Subcutaneous abdominal adipose tissue (tissue), 5 donors: ENCODE measurements at regions not wholly inside any gene's neighbourhood (a gene's known extent, or its start where the extent isn't known, plus 50 kb on each side); places are given as distances from the start of the nearest gene placed in this dataset.

Experiments used
- H3K27ac ChIP-seq: one replicate; pipeline ENCODE4 v1.7.0; 2013; ENCODE audit warnings: low read depth, mild to moderate bottlenecking, inconsistent platforms, low read length, moderate library complexity
- H3K27me3 ChIP-seq, 5 donors: one replicate each; pipeline ENCODE4 v1.7.0; 2013; ENCODE audit warnings: low read length in 5 of 5, inconsistent platforms in 1 of 5; ENCODE audit not compliant: control insufficient read depth in 5 of 5, insufficient read depth in 4 of 5
- H3K36me3 ChIP-seq, 5 donors: one replicate each; pipeline ENCODE4 v1.7.0; 2013; ENCODE audit warnings: low read length in 5 of 5; ENCODE audit not compliant: control insufficient read depth in 5 of 5, insufficient read depth in 5 of 5
- H3K4me1 ChIP-seq, 5 donors: one replicate each; pipeline ENCODE4 v1.7.0; 2013; ENCODE audit warnings: low read length in 5 of 5, mild to moderate bottlenecking in 3 of 5, moderate library complexity in 1 of 5; ENCODE audit not compliant: control insufficient read depth in 5 of 5, insufficient read depth in 5 of 5
- H3K4me3 ChIP-seq, 5 donors: one replicate each; pipeline ENCODE4 v1.7.0; 2013; ENCODE audit warnings: low read length in 5 of 5, low read depth in 1 of 5
- H3K9ac ChIP-seq, 5 donors: one replicate each; pipeline ENCODE4 v1.7.0; 2013; ENCODE audit warnings: low read length in 5 of 5, mild to moderate bottlenecking in 4 of 5, moderate library complexity in 3 of 5
- H3K9me3 ChIP-seq, 5 donors: one replicate each; pipeline ENCODE4 v1.7.0; 2013; ENCODE audit warnings: low read length in 5 of 5; ENCODE audit not compliant: control insufficient read depth in 5 of 5
- donor health status: healthy.
- donor health status: healthy.
- donor health status: healthy.
- donor health status: healthy.
- donor health status: healthy.

DNA sequence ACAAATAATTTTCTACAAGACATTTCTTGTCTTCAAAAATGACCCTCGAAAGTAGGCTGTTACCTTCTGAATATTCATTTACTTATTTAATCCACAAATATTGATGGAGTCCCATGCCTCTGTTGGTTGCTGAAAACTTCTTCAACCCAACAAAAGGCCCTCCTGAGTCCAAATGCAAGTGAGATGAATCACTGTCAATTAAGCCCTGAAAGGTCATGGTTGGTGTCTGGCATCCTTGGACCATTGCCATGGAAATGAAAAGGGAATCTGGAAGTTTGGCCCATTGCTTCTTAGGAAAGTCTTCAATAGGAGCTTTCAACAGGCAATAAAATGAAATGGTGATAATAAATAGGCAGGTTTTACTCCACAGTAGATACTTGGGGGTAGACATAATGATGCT, 364.7 kb upstream of the DYNLRB2 start:
- Histone ChIP-seq H3K9me3 (no peaks in the 10 kb centered on the region), H3K9ac (no peak overlapping the region), H3K4me1 (peaks cover 0 to 9% (median 4%) of the 10 kb centered on the region in 5 donors), H3K36me3 (no peaks in the 10 kb centered on the region), H3K27me3 (no peaks in the 10 kb centered on the region), H3K27ac (no peak overlapping the region), H3K4me3 (no peak overlapping the region)

DNA sequence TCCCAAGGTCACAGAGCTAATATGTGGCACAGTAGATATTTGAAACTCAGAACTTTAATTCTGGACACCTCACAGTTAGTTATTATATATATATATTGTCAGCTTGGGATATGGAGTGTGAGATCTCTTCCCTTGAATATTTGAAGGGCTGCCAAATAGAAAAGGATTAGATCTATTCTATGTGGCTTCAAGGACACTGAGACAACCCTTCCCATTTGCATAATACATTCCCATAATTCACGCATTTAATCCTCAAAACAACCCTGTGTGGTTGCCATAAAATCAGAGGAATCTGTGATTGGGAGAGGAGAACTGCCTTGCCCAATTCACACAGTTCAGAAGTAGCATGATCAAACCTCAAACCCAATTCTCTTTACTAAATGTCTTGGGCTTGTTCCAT, 365.8 kb upstream of the DYNLRB2 start:
- Histone ChIP-seq H3K4me3 (no peak overlapping the region), H3K27me3 (no peaks in the 10 kb centered on the region), H3K36me3 (no peaks in the 10 kb centered on the region), H3K4me1 (peaks cover 0 to 9% (median 4%) of the 10 kb centered on the region in 5 donors), H3K9me3 (no peaks in the 10 kb centered on the region), H3K9ac (no peak overlapping the region), H3K27ac (no peak overlapping the region)

DNA sequence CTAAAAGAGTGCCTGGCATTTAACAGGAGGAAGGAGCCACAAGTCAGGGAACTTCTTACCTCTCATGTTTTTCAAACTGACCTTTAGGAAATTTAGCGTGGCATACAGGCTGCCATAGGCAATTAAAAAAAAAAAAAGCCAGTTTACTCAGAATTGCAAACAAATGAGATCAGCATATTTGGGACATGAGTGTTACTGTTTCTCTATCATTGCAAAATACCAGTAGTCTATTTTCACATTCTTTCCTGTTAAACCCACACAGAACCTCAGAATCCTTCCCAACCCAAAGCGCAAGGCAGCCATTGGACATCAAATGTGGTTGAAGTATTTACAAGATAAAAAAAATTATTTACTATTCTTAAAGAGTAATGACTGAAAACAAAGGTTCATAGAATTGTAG, 366.4 kb upstream of the DYNLRB2 start:
- Histone ChIP-seq H3K9me3 (no peaks in the 10 kb centered on the region), H3K27me3 (no peaks in the 10 kb centered on the region), H3K4me1 (peaks cover 0 to 9% (median 4%) of the 10 kb centered on the region in 5 donors), H3K27ac (no peak overlapping the region), H3K36me3 (no peaks in the 10 kb centered on the region), H3K4me3 (no peak overlapping the region), H3K9ac (no peak overlapping the region)

DNA sequence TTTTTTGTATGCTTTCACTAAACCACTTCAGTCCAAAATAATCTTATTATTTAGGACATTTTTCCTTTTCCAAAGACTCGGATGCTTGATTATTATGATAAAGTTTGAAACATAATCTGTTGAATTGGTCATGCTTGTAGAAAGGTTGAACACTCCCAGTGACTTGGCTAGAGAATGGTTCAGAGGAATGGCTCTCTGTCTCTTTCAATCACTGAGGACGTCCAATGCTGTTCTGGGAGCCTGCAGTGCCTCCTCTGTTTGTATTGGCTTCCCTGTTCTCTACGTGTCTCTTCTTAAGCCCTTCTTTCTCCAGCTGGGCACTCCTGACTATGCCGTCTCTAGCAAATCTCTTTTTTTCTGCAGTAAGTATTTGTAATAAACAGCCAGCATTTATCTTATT, 369.0 kb upstream of the DYNLRB2 start:
- no peaks in the 10 kb centered on the region for H3K36me3 ChIP-seq
- no peaks in the 10 kb centered on the region for H3K9me3 ChIP-seq

DNA sequence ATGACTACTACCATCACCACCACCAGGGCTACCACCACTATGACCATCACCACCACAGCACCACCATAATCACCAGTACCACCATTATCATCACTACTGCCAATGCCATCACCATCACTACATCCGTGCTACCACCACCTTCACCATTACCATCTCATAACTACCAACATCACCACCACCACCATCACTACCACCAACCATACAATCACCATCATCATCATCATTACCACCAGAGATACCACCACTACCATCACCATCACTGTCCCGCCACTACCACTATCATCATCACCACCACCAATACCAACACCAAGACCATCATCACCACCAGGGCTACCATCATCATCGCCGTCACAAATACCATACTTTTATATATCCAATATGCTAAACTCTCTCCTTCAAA, 369.6 kb upstream of the DYNLRB2 start:
- no peaks in the 10 kb centered on the region for H3K36me3 ChIP-seq
- H3K27ac ChIP-seq, result no peak overlapping the region
- H3K4me1 ChIP-seq, result peaks cover under 1 to 9% (median 4%) of the 10 kb centered on the region in 5 donors
- no peaks in the 10 kb centered on the region for H3K27me3 ChIP-seq
- H3K9ac ChIP-seq, result no peak overlapping the region
- H3K4me3 ChIP-seq, result no peak overlapping the region
- H3K9me3 ChIP-seq, result peaks cover 0 to 2% (median under 1%) of the 10 kb centered on the region in 5 donors

More for the DNA sequence above, 369.0 kb upstream of the DYNLRB2 start:
- no peak overlapping the region for H3K4me3 ChIP-seq
- H3K27ac ChIP-seq, result no peak overlapping the region
- H3K4me1 ChIP-seq, result peaks cover 0 to 9% (median 4%) of the 10 kb centered on the region in 5 donors
- H3K9ac ChIP-seq, result no peak overlapping the region
- H3K27me3 ChIP-seq, result no peaks in the 10 kb centered on the region

DNA sequence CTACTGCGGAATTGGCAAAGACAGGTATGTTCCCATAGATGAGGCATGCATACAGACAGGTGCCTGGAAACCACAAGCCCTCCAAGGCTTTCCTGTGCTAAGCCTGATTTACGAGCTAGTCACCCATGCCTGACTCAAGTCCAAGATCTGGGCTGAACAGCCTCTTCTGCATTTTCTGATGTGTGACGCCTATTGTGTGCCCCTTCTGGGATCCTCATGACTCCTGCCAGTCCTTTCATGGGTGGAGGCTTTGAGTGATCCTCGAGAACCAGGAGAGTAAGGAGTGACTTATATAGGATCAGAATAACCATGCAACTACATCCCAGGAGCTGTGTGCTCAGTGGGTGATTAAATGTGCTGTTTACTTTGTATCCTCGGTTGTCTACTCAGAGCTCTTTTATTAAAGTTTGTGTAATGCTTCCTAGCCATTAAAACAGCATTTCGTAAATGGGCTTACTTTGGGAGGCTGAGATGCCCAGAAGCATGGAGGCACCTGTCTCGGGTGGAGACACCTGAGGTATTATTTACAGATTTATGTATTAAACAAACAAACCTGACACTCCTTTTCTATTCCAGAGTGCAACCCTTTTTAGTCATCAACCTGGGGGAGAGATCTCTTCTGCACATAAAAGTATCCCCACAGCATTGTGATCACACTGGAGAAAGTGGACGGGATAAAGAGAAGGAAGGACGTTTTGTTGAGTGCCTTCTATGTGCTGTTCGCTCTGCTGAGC, 373.0 kb upstream of the DYNLRB2 start:
- Histone ChIP-seq H3K36me3 (no peaks in the 10 kb centered on the region), H3K27ac (no peak overlapping the region), H3K9ac (no peak overlapping the region), H3K27me3 (no peaks in the 10 kb centered on the region), H3K9me3 (peaks cover 0 to 6% (median 4%) of the 10 kb centered on the region in 5 donors), H3K4me3 (no peak overlapping the region), H3K4me1 (peaks cover 0 to 2% (median 0%) of the 10 kb centered on the region in 5 donors)

DNA sequence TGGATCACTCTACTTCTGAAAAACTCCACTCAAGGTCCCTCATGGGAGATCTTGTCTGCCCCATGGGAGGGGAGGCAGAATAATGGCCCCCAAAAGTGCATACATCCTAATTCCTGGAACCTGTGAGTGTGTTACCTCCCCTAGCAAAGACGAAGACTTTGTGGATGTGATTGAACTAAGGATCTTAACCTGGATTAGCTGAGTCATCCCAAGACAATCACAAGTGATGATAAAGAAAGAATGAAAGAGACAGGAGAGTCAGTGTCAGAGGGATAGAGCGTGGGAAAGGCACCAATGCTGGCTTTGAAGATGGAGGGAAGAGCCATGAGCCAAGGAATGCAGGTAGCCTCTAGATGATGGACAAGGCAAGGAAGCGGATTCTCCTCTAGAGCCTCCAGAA, 374.7 kb upstream of the DYNLRB2 start:
- Histone ChIP-seq H3K4me3 (no peak overlapping the region), H3K27ac (no peak overlapping the region), H3K9ac (no peak overlapping the region), H3K4me1 (peaks cover 0 to 2% (median 0%) of the 10 kb centered on the region in 5 donors), H3K27me3 (no peaks in the 10 kb centered on the region), H3K9me3 (peaks cover 0 to 6% (median 4%) of the 10 kb centered on the region in 5 donors), H3K36me3 (no peaks in the 10 kb centered on the region)

DNA sequence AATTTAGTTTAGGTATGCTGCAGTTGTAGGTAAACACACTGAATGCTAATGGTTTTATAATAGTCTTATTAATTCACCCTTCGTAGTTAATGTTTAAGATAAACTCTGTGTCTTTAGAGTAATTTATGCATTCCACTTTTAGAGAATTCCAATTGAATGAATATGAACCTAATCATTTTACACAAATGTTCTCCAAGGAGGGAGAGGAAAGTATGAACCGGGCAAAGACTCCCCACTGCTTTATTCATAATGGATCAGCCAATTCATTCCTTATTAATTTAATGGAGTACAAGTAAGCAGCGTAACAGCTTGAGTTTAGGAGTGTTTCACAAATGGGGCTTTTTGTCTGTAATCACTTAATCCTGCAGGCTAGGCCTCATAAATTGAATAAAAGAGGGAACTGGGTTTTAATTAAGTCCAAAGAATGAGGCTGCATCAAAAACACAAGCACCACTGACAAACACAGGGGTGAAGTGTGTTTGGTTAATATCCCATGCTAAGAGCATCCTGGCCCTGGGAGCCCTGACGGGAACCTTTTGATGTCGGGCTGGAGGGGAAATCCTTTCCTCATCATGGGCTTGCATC, 375.7 kb upstream of the DYNLRB2 start:
- H3K4me3 ChIP-seq, result no peak overlapping the region
- H3K27me3 ChIP-seq, result no peaks in the 10 kb centered on the region
- no peak overlapping the region for H3K9ac ChIP-seq
- no peak overlapping the region for H3K27ac ChIP-seq
- peaks cover 0 to 2% (median 0%) of the 10 kb centered on the region in 5 donors for H3K4me1 ChIP-seq
- peaks cover 0 to 6% (median 4%) of the 10 kb centered on the region in 5 donors for H3K9me3 ChIP-seq
- H3K36me3 ChIP-seq, result no peaks in the 10 kb centered on the region

DNA sequence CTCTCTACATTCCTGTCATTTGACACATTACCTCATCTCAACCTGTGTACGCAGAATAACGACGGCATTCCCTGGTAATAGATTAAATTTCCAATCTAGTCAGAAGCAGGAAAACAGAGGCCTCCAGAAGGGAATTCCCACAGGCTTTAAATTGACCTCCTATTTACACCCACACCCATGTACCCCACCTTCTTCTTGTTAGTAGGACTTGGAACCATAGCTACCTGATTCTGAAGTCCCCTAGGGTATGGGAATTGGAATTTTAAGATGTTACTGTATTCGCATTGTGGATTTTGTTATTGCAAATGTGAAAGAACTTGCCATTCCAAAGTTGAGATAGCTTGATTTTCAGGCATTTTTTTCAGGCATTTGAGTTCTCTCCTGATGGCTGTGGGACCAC, 377.5 kb upstream of the DYNLRB2 start:
- Histone ChIP-seq H3K27ac (no peak overlapping the region), H3K9me3 (peaks cover 0 to 6% (median 4%) of the 10 kb centered on the region in 5 donors), H3K36me3 (no peaks in the 10 kb centered on the region)

More for the DNA sequence above, 377.5 kb upstream of the DYNLRB2 start:
- no peak overlapping the region for H3K9ac ChIP-seq
- peaks cover 0 to 2% (median 0%) of the 10 kb centered on the region in 5 donors for H3K4me1 ChIP-seq
- no peak overlapping the region for H3K4me3 ChIP-seq
- H3K27me3 ChIP-seq, result no peaks in the 10 kb centered on the region
